GM12878 (cell line): ENCODE measurements at regions not wholly inside any gene's neighbourhood (a gene's known extent, or its start where the extent isn't known, plus 50 kb on each side); places are given as distances from the start of the nearest gene placed in this dataset.

Experiments used
- CTCF ChIP-seq, 3 experiments: IDR thresholded peaks in 2 of 3; conservative IDR thresholded peaks in 1 of 3; 2 replicates each; pipeline ENCODE4 v1.5.1; 2011; ENCODE audit warnings: low read depth in 3 of 3, low read length in 3 of 3, mild to moderate bottlenecking in 3 of 3, control low read depth in 2 of 3, moderate library complexity in 2 of 3, inconsistent platforms in 1 of 3, mixed read lengths in 1 of 3; ENCODE audit not compliant: control insufficient read depth in 2 of 3, insufficient read depth in 1 of 3; ENCODE audit errors: extremely low read depth in 1 of 3
- HDGF ChIP-seq: fragments of 450-650 bp; IDR thresholded peaks from 2 replicates; pipeline ENCODE4 v1.6.1; 2016; ENCODE audit warnings: antibody characterized with exemption
- IKZF1 ChIP-seq: fragments of 450-650 bp; conservative IDR thresholded peaks from 2 replicates; pipeline ENCODE4 v1.6.1; 2017; ENCODE audit warnings: antibody characterized with exemption, mild to moderate bottlenecking
- MLLT1 ChIP-seq: fragments of 450-650 bp; IDR thresholded peaks from 2 replicates; pipeline ENCODE4 v1.6.1; 2016; ENCODE audit warnings: mild to moderate bottlenecking
- NR2C2 ChIP-seq: IDR thresholded peaks from 2 replicates; pipeline ENCODE4 v1.6.1; 2011; ENCODE audit warnings: borderline replicate concordance, low read depth; ENCODE audit not compliant: control insufficient read depth, insufficient read length
- SMARCA5 ChIP-seq: fragments of 450-650 bp; IDR thresholded peaks from 2 replicates; pipeline ENCODE4 v1.6.1; 2017; ENCODE audit warnings: mild to moderate bottlenecking

GRCh38 chr14:53356361-53357150 lies 203.4 kb upstream of the DDHD1 start:
- TF ChIP-seq MLLT1, result no peak
- TF ChIP-seq HDGF, result no peak
- no peak for TF ChIP-seq SMARCA5
- no peak for TF ChIP-seq IKZF1
- no peak for TF ChIP-seq NR2C2
- no peak for TF ChIP-seq CTCF (IDR thresholded peaks at IDR 0.05 in 2 of 3, conservative IDR thresholded peaks at IDR 0.05 in 1 of 3; ENCODE audit: control insufficient read depth in 2 of 3, extremely low read depth in 1 of 3, insufficient read depth in 1 of 3, low read depth in 3 of 3, low read length in 3 of 3)
